ENCODE measurements at regions not wholly inside any gene's neighbourhood (a gene's known extent, or its start where the extent isn't known, plus 50 kb on each side); places are given as distances from the start of the nearest gene placed in this dataset.

GRCh38 chr11:109937968-109938367 lies 155.2 kb upstream of the ZC3H12C start:
- no peaks in the 10 kb centered on the region for H3K27me3 ChIP-seq (replicated peaks; ENCODE audit: insufficient read depth)
- TF ChIP-seq POLR2AphosphoS5 (IDR thresholded peaks at IDR 0.05) (no peak), POLR2A (IDR thresholded peaks at IDR 0.05) (no peak)
- TF ChIP-seq, protein P1, sequence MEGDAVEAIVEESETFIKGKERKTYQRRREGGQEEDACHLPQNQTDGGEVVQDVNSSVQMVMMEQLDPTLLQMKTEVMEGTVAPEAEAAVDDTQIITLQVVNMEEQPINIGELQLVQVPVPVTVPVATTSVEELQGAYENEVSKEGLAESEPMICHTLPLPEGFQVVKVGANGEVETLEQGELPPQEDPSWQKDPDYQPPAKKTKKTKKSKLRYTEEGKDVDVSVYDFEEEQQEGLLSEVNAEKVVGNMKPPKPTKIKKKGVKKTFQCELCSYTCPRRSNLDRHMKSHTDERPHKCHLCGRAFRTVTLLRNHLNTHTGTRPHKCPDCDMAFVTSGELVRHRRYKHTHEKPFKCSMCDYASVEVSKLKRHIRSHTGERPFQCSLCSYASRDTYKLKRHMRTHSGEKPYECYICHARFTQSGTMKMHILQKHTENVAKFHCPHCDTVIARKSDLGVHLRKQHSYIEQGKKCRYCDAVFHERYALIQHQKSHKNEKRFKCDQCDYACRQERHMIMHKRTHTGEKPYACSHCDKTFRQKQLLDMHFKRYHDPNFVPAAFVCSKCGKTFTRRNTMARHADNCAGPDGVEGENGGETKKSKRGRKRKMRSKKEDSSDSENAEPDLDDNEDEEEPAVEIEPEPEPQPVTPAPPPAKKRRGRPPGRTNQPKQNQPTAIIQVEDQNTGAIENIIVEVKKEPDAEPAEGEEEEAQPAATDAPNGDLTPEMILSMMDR (IDR thresholded peaks at IDR 0.05), result no peak
- no peaks in the 10 kb centered on the region for H3K4me1 ChIP-seq (replicated peaks)
- no peak overlapping the region for H3K4me3 ChIP-seq
- intact Hi-C loops (cut with DNase I), result loop anchor here (5.0 kb wide), 1 partner anchor 1241 kb away; no protein-coding TSS in a partner anchor
- H3K9me3 ChIP-seq, result no peaks in the 10 kb centered on the region
- H3K36me3 ChIP-seq, result no peaks in the 10 kb centered on the region
- H3K27ac ChIP-seq, result no peak overlapping the region
- DNase-seq (ENCODE audit: low spot score), result no peak

- no peaks in the 10 kb centered on the region for H3K4me1 ChIP-seq (replicated peaks)
- no peaks in the 10 kb centered on the region for H3K36me3 ChIP-seq
- DNase-seq (ENCODE audit: low spot score), result peak; percentile 29
- intact Hi-C loops (cut with DNase I), result loop anchor here (5.0 kb wide), 1 partner anchor 1242 kb away; no protein-coding TSS in a partner anchor
- no peak overlapping the region for H3K27ac ChIP-seq
- WGBS, result 0% methylated on average over 1 of the region's 1 CpG
- H3K9me3 ChIP-seq, result no peaks in the 10 kb centered on the region
- no peak for TF ChIP-seq POLR2AphosphoS5 (IDR thresholded peaks at IDR 0.05)
- TF ChIP-seq, protein P1 (IDR thresholded peaks at IDR 0.05), result peak in 2 of 4 experiments; percentile 27 to 37
- no peak overlapping the region for H3K4me3 ChIP-seq
- H3K27me3 ChIP-seq (replicated peaks; ENCODE audit: insufficient read depth), result no peaks in the 10 kb centered on the region
Measured at GRCh38 chr11:109939166-109939810, 153.9 kb upstream of the ZC3H12C start.

GRCh38 chr11:109940816-109941215 lies 152.4 kb upstream of the ZC3H12C start:
- Histone ChIP-seq H3K27me3 (replicated peaks; ENCODE audit: insufficient read depth) (no peaks in the 10 kb centered on the region), H3K4me1 (replicated peaks) (no peaks in the 10 kb centered on the region), H3K4me3 (no peak overlapping the region), H3K27ac (no peak overlapping the region), H3K9me3 (no peaks in the 10 kb centered on the region), H3K36me3 (no peaks in the 10 kb centered on the region)
- no peak for TF ChIP-seq POLR2AphosphoS5 (IDR thresholded peaks at IDR 0.05)
- intact Hi-C loops (cut with DNase I), result loop anchor here (5.0 to 10.0 kb wide), 3 partner anchors 254 to 486 kb away; partner anchors contain the start of gene FDX1
- 77% methylated on average over 8 of the region's 8 CpGs for WGBS
- no peak for DNase-seq (ENCODE audit: low spot score)

DNA sequence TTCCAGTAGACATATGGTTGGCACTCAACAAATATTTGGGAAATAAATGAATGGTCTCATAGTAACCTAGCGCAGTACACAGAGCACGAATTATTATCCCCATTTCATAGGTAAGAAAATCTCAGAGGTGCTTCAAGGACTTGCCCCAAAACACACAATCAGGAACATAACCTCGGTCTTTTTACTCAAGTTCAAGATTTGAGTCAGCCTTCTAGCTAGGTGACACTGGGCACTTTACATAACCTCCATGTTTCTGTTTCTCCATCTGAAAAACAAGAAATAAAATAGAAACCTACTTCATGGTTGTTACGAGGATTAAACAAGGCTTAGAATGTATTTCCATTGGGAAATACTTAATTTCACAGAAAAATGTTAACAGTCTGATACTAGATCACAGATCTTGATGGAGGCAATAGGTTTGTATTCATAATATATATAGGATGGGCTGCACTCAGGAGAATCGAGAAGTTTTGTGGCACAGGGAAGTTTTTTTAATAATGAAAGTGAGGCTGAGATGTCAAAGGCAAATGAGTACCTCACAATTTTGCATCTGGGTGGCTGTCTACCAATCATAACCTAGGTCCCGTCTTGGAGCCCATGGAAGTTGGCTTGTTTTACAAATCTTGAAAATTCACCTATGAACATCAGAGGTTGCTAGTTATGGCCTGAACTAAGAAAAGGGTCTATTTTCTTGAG lies 147.4 kb upstream of the ZC3H12C start:
- Histone ChIP-seq H3K4me3 (no peak overlapping the region), H3K27ac (no peak overlapping the region), H3K27me3 (replicated peaks; ENCODE audit: insufficient read depth) (no peaks in the 10 kb centered on the region), H3K9me3 (no peaks in the 10 kb centered on the region), H3K36me3 (no peaks in the 10 kb centered on the region), H3K4me1 (replicated peaks) (no peaks in the 10 kb centered on the region)
- WGBS, result 53% methylated on average over 6 of the region's 6 CpGs
- TF ChIP-seq POLR2AphosphoS5 (IDR thresholded peaks at IDR 0.05), result no peak
- TF ChIP-seq, protein P1 (IDR thresholded peaks at IDR 0.05), result no peak
- no peak for TF ChIP-seq POLR2A (IDR thresholded peaks at IDR 0.05)
- no peak for DNase-seq (ENCODE audit: low spot score)
- intact Hi-C loops (cut with DNase I), result loop anchor here (10.0 kb wide), 1 partner anchor 249 kb away; no protein-coding TSS in a partner anchor

GRCh38 chr11:109946322-109946846 lies 146.8 kb upstream of the ZC3H12C start:
- 11% methylated on average over 8 of the region's 8 CpGs for WGBS
- Histone ChIP-seq H3K4me3 (no peak overlapping the region), H3K36me3 (no peaks in the 10 kb centered on the region), H3K4me1 (replicated peaks) (no peaks in the 10 kb centered on the region), H3K27ac (no peak overlapping the region), H3K9me3 (no peaks in the 10 kb centered on the region), H3K27me3 (replicated peaks; ENCODE audit: insufficient read depth) (no peaks in the 10 kb centered on the region)
- peak; percentile 68 for DNase-seq (ENCODE audit: low spot score)
- TF ChIP-seq POLR2AphosphoS5 (IDR thresholded peaks at IDR 0.05) (peak; percentile 40), POLR2A (IDR thresholded peaks at IDR 0.05) (no peak)
- TF ChIP-seq, protein P1 (IDR thresholded peaks at IDR 0.05), result peak; percentile 76 to 85 (median 80)
- intact Hi-C loops (cut with DNase I), result loop anchor here (10.0 kb wide), 1 partner anchor 248 kb away; no protein-coding TSS in a partner anchor

All from prostate gland (tissue), 2 donors.